Endothelial cell of umbilical vein (primary cell): ENCODE measurements at regions not wholly inside any gene's neighbourhood (a gene's known extent, or its start where the extent isn't known, plus 50 kb on each side); places are given as distances from the start of the nearest gene placed in this dataset.

ENCODE experiments used
- BruUV-seq: library from RNA; stranded (reverse); fragments of 400-500 nt; replicated peaks from 2 replicates; lab custom pipeline; 2021; lab: Mats Ljungman, UMichigan
- CTCF ChIA-PET: fragments of 300-600, 350-600 bp; sonication (Branson Sonifier 250); formaldehyde crosslinking; loops from one replicate; lab custom pipeline; 2021; ENCODE audit warnings: antibody characterized with exemption, inconsistent platforms; lab: Charles Lee
- POLR2A ChIA-PET: fragments of 300-600, 350-600 bp; sonication (Branson Sonifier 250); formaldehyde crosslinking; loops from one replicate; lab custom pipeline; 2021; ENCODE audit warnings: antibody characterized with exemption, inconsistent platforms; lab: Charles Lee
- DNase-seq: peaks from one replicate; pipeline ENCODE4 v3.0.0-alpha.2; 2011; ENCODE audit warnings: low read depth, low spot score
- FAIRE-seq: peaks from 2 replicates; lab custom pipeline; 2011; peaks lifted over from hg19 to GRCh38; lab: Jason Lieb, UNC
- H2AFZ ChIP-seq: 2 replicates; pipeline ENCODE4 v1.6.0; 2012; ENCODE audit warnings: low read depth, low read length, control low read depth, inconsistent platforms
- H3K27ac ChIP-seq: 2 replicates; pipeline ENCODE4 v1.5.1; 2011; ENCODE audit warnings: low read depth, mild to moderate bottlenecking, control low read depth, low read length, moderate library complexity; ENCODE audit not compliant: insufficient read depth
- H3K27me3 ChIP-seq, 2 experiments: 2 replicates each; pipeline versions ENCODE4 v1.6.0 to v1.6.1; 2011; ENCODE audit warnings: low read length in 2 of 2, mixed read lengths in 1 of 2; ENCODE audit not compliant: control insufficient read depth in 2 of 2, insufficient read depth in 2 of 2
- H3K36me3 ChIP-seq, 2 experiments: 2 replicates in 1 of 2; 3 replicates in 1 of 2; pipeline ENCODE4 v1.5.1; 2011; ENCODE audit warnings: low read length in 2 of 2, mild to moderate bottlenecking in 1 of 2, moderate library complexity in 1 of 2; ENCODE audit not compliant: control insufficient read depth in 2 of 2, insufficient read depth in 2 of 2; ENCODE audit errors: extremely low read depth in 1 of 2
- H3K4me1 ChIP-seq: 3 replicates; pipeline ENCODE4 v1.5.1; 2011; ENCODE audit warnings: mild to moderate bottlenecking, low read length; ENCODE audit not compliant: control insufficient read depth, insufficient read depth; ENCODE audit errors: extremely low read depth
- H3K4me2 ChIP-seq: 2 replicates; pipeline ENCODE4 v1.6.1; 2011; ENCODE audit warnings: low read length, control low read depth, mixed read lengths; ENCODE audit not compliant: insufficient read depth
- H3K4me3 ChIP-seq, 3 experiments: fragments of 200-600 bp in 1 of 3; sonication (generic), shearing (Covaris generic) in 1 of 3; replicated peaks in 1 of 3; 2 replicates each; pipeline ENCODE4 v1.5.1; 2011 to 2016; ENCODE audit warnings: control low read depth in 3 of 3, low read length in 3 of 3, mild to moderate bottlenecking in 2 of 3, inconsistent platforms in 1 of 3, low read depth in 1 of 3, moderate library complexity in 1 of 3; ENCODE audit not compliant: insufficient read depth in 1 of 3
- H3K79me2 ChIP-seq: 2 replicates; pipeline ENCODE4 v1.6.0; 2012; ENCODE audit warnings: low read length, inconsistent platforms; ENCODE audit not compliant: control insufficient read depth, insufficient read depth
- H3K9ac ChIP-seq: replicated peaks from 2 replicates; pipeline ENCODE3; 2011; ENCODE audit warnings: low read length, control low read depth; ENCODE audit not compliant: insufficient read depth; ENCODE audit errors: extremely low read depth
- H3K9me1 ChIP-seq: replicated peaks from 3 replicates; pipeline ENCODE4 v1.6.0; 2011; ENCODE audit warnings: mild to moderate bottlenecking, low read length; ENCODE audit not compliant: control insufficient read depth, insufficient read depth; ENCODE audit errors: extremely low read depth
- H3K9me3 ChIP-seq: replicated peaks from 2 replicates; pipeline ENCODE4 v1.5.1; 2012; ENCODE audit warnings: low read length, inconsistent platforms; ENCODE audit not compliant: control insufficient read depth, insufficient read depth
- H4K20me1 ChIP-seq: replicated peaks from 2 replicates; pipeline ENCODE3; 2011; ENCODE audit warnings: mild to moderate bottlenecking, low read length; ENCODE audit not compliant: control insufficient read depth, insufficient read depth; ENCODE audit errors: extremely low read depth
- CTCF ChIP-seq, 2 donors: IDR thresholded peaks; 1 replicate in 1 of 2; 2 replicates in 1 of 2; pipeline ENCODE4 v1.5.1; 2011; ENCODE audit warnings: low read length in 2 of 2, mild to moderate bottlenecking in 2 of 2, moderate library complexity in 2 of 2, control low read depth in 1 of 2, inconsistent platforms in 1 of 2, low read depth in 1 of 2; ENCODE audit not compliant: insufficient read depth in 1 of 2; ENCODE audit errors: extremely low read depth in 1 of 2
- EZH2 ChIP-seq: IDR thresholded peaks from 2 replicates; pipeline ENCODE4 v1.6.1; 2012; ENCODE audit warnings: borderline replicate concordance, low read depth, mild to moderate bottlenecking, moderate library complexity, low read length, inconsistent platforms; ENCODE audit not compliant: severe bottlenecking
- FOS ChIP-seq: IDR thresholded peaks from 2 replicates; pipeline ENCODE4 v1.6.1; 2011; ENCODE audit warnings: mild to moderate bottlenecking, low read length, moderate library complexity, borderline replicate concordance; ENCODE audit not compliant: insufficient read depth
- GATA2 ChIP-seq: IDR thresholded peaks from 2 replicates; pipeline ENCODE4 v1.7.0; 2011; ENCODE audit warnings: low read depth, mild to moderate bottlenecking, moderate library complexity, mixed read lengths, low read length; ENCODE audit not compliant: insufficient read length, insufficient read depth
- JUN ChIP-seq: IDR thresholded peaks from 2 replicates; pipeline ENCODE4 v1.6.1; 2011; ENCODE audit warnings: borderline replicate concordance, low read depth; ENCODE audit not compliant: insufficient read length, insufficient read depth
- MAX ChIP-seq: IDR thresholded peaks from 2 replicates; pipeline ENCODE4 v1.6.1; 2011; ENCODE audit not compliant: insufficient read depth, insufficient read length
- MYC ChIP-seq: IDR thresholded peaks from one replicate; pipeline ENCODE4 v1.6.1; 2011; ENCODE audit warnings: mild to moderate bottlenecking, low read depth, low read length
- POLR2A ChIP-seq: IDR thresholded peaks from 2 replicates; pipeline ENCODE4 v1.6.1; 2012; ENCODE audit warnings: low read depth, mild to moderate bottlenecking, control low read depth, low read length
- POLR2AphosphoS5 ChIP-seq: IDR thresholded peaks from 2 replicates; pipeline ENCODE4 v1.6.1; 2012; ENCODE audit warnings: low read depth, mild to moderate bottlenecking, control low read depth, low read length, moderate library complexity; ENCODE audit not compliant: insufficient read depth
- dilution Hi-C: fragments of 300-500 bp; cut with MboI; formaldehyde crosslinking; loops from one replicate; pipeline ENCODE4 v1.15.0; 2019; ENCODE audit warnings: low sequenced_read_pairs; ENCODE audit not compliant: extremely low pct_ligation_motif_present
- intact Hi-C: fragments of 100-400 bp; cut with micrococcal nuclease; formaldehyde crosslinking; loops from one replicate; pipeline ENCODE4 v1.10.0; 2022

- no peaks in the 10 kb centered on the region for H3K9me3 ChIP-seq
- ChIA-PET CTCF (no interaction called here), POLR2A (no interaction called here)
- no TSS peak for BruUV-seq
- intact Hi-C loops, result no loop called here
- no peak overlapping the region for H3K27ac ChIP-seq
- H3K9me1 ChIP-seq, result no peaks in the 10 kb centered on the region
- H3K9ac ChIP-seq, result no peak overlapping the region
- H3K4me2 ChIP-seq, result no peak overlapping the region
- no peak overlapping the region for H2AFZ ChIP-seq
- H3K4me1 ChIP-seq, result no peaks in the 10 kb centered on the region
- H4K20me1 ChIP-seq, result no peaks in the 10 kb centered on the region
- FAIRE-seq, result no peak
- dilution Hi-C loops, result no loop called here
- TF ChIP-seq MYC (no peak), EZH2 (no peak), JUN (no peak), POLR2AphosphoS5 (no peak), MAX (no peak), FOS (no peak), CTCF (IDR thresholded peaks at IDR 0.05; ENCODE audit: extremely low read depth in 1 of 2, insufficient read depth in 1 of 2, low read depth in 1 of 2, low read length in 2 of 2) (no peak), POLR2A (no peak), GATA2 (no peak)
- H3K79me2 ChIP-seq, result no peaks in the 10 kb centered on the region
- no peak overlapping the region for H3K4me3 ChIP-seq
- H3K36me3 ChIP-seq, result no peaks in the 10 kb centered on the region
- no peaks in the 10 kb centered on the region for H3K27me3 ChIP-seq
- no peak for DNase-seq
These were observed 246.9 kb upstream of the ZFP64 start for GRCh38 chr20:52438326-52438963.
